GM21360 (cell line): ENCODE measurements at regions not wholly inside any gene's neighbourhood (a gene's known extent, or its start where the extent isn't known, plus 50 kb on each side); places are given as distances from the start of the nearest gene placed in this dataset.

Source experiments
- ATAC-seq: cut with Tn5 transposase; IDR thresholded peaks from one replicate; pipeline ENCODE4 v1.9.1; 2021; ENCODE audit warnings: mild to moderate bottlenecking, moderate library complexity; ENCODE audit not compliant: unreplicated experiment

DNA sequence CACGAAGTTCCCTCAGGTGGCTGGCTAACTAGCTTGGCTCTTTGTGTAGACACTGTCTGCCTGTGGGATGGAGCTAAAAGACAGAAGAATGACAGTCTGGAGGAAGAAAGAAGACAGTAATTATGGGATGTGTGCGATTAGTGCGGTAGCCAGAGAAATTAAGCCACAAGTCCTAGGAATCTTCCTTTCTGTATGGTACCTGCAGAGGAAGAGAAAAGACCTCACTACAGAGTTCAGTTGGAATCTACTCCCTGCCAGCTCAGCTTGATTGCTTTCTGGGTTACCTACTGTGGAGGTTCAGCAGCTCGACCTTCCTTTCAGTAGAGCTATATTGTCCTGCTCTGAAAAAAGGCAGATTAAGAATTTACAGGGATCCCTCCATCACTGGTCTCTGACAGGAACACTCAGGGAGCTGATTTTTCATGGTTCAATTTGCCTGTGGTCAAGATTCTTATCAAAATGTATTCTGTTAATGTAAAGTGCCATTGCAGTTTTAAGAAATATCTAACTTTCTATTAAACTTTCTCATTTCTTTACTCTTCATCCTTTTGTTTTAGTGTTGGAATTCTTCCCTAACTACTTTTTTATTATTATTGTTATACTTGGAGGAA is 187.2 kb downstream of the CENPW start:
- ATAC-seq, result no peak

DNA sequence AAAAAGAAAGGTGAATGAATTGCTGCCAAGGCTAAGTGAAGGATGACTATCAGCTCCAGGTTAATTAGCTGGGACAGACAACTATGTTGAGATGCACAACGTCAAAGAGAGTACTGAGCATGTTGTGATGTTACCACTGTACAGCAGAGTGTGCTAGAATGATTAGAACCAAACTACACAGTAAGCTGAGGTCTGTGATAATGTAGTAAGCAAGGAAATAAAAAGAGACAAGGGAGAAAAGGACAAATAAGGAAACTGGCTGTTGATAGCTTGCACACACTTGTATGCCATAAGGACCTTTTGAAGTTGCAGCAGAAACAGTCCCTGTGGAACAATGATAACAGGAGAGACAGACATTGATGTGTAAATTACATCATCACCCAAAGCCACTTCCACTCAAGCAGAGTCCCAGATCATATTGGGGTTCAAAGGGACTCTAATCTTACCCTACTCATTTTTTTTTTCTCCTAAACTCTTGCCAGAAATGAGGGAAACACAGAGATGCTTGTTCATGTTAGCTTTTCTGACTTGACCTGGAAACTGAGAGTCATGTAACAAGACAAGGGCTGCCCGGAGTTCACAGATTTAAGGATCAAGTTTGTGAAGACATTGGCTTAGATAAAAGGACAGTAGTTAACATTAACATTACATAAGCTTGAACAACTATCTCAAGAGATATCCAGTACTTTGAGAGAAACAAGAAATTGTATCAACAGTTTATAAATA is 189.9 kb downstream of the CENPW start:
- ATAC-seq, result no peak

DNA sequence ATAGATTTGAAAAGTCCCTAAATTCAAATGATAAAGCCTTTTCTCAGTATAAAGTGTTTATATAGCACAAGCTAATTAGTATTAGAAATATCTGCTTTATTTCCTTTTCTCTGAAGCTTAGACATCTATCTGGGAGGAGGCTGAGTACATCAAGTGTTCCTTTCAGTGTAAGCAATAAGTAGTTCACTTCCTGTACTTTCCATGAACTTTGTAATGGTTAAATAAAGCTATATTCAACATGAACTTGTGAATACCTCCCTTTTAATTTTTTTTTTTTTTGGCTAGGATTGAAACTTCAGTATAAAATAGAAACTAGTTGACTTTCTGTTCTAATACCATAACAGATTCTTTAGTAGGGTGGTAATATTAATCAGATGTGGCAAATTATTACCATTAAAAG is 190.9 kb downstream of the CENPW start:
- ATAC-seq, result no peak

DNA sequence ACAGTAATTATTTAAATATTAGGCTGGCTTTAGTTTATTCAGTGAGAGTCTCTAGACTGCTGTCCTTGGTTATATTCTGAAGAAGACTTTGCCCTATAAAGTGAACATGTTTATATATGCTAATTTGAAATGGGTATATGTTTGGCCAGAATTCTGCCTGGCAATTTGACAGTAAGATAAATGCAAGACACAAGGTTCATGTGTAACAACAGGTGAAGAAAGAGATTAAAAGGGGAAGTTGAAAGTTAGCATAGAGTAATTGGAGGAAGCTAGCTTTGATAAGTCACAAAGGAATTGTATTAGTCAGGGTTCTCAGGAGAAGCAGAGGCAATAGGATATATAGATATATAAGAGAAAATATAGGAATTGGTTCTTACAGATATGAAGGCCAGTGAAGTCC is 191.4 kb downstream of the CENPW start:
- no peak for ATAC-seq

DNA sequence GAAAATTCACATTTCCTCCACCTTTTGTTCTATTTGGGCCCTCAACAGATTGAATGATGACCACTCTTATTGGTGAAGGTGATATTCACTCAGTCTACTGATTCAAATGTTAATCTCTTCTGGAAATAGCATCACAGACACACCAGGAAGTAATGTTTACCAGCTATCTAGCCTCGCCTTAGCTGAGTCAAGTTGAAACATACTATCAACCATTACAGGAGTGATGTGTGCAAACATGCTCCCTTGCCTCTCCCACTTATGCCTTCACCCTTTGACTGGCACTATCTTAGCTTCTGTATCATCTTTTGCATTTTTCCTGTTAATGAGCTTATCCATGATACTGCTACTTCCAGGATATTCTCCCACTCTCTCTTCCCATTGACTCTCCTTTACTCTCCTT is 191.9 kb downstream of the CENPW start:
- peak; percentile 67 for ATAC-seq

DNA sequence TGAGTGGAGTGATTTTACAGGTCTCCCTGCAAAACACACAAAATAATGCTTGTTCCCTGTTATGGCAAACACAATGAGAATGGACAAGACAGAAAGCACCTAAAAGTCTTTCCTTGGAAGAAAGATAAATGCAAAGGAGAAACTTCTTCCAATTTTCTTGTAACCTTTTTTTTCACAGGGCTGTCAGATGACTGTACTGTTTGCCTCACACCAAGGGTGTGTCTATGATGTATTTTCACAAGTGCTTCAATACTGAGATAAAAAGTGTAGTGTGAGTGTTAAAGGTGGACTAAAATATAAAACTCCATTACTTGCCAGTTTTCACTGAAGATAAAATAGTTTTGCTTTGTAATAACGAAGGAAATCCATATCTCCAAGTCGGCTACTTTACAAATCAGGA is 194.5 kb downstream of the CENPW start:
- no peak for ATAC-seq

DNA sequence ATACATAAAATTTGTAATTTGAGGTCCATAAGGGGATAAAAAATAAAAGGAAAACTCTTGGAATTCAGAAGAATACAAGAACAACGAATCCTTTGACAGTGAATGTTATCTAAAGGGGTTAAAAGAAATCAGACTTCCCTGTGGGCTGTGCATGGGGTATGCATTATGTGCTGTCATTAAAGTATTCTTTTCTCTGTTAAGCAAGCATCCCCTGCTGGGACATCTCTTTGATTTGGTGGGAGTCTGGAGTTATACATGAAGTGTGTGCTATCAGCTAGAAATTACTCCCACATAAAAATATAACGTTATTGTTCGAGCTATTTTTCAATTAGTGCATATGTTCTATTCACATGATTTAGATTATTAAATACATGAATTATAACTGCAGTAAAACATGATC is 195.2 kb downstream of the CENPW start:
- no peak for ATAC-seq

DNA sequence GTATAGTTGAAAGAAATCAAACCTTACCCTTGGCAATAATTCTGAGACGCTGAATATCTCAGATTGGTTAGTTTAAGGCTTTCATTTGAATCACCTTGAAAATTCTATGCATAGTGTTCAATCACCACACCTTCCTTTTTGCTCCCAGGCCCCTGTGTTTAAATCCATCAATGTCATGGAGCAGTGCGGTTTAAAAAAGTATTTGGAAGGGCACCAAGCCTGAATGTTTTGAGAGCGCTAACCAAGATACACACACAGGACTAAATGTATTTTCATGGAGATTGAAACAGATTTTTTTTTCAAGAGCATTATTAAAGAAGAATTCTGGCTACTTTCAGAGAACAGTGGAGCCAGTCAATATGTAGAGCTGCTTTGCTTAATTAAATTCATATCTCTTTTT is 195.7 kb downstream of the CENPW start:
- ATAC-seq, result no peak

DNA sequence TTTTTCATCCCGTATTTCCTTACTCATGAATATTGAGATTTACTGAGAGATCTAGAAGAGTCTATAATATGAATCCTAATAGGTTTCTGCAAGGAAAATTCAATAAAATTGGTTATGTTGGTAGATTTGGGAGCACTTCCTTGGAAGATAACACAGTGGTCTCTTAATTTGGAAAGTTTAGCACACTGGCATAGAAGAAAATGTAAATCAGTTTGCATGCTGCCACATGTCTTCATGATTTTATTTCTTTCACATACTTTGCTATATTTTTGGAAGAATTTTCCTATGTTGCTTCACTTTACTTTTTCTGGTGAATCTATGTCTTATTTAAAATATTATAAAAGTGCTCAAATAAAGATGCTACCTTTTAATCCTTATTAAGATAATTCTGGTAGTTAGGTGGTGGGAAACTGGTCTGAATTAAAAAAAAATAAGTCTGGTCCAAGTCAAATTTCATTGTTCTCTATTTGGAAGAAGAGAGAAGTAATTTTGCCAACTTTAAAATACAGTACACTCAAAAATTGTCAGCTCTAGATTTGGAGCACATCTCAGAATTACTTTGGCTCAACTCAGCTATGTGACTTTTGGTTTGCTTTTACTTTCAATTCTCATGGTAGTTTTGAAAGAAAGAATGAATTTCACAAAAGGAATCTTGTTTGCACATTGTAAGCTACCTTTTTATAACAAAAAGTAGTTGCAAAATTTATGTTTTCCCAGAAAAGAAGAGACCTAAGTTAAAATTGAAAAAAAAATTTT is 197.3 kb downstream of the CENPW start:
- no peak for ATAC-seq

DNA sequence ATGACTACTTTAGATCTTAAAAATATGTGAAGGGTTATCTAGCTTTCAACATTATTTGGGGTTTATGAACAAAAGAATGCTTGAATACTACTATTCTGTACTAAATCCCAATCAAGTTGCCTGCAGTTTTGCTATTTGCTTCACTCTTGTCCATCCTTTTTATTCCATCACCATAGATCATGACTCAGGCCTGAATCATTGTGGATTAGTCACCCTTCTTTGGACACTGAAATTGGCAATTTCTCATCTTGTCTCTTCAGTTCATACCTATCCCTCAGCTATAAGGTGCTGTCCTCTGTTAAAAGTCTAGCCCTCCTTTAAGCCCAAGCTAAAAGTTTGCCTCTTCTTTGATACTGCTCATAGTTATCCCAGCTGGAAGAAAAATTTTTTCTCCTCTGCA is 199.1 kb downstream of the CENPW start:
- no peak for ATAC-seq

DNA sequence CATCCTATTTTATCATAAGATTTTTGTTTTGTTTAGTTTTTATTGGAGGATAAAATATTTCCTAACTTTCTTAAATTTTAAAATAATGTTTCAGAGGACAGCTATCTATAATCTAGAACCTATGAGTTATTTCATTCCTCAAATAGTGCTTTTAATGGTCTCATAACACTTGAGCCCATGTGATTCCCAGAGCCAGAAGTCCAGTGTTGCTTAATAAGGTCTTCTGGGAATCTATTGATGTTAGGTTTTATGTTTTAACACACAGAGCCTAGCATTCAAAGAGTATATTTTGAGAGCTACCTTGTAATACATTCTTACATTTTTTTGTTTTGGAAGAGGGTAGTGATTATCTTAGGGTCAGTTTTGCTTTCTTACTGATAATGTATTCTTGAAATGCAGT is 200.2 kb downstream of the CENPW start:
- ATAC-seq, result no peak

DNA sequence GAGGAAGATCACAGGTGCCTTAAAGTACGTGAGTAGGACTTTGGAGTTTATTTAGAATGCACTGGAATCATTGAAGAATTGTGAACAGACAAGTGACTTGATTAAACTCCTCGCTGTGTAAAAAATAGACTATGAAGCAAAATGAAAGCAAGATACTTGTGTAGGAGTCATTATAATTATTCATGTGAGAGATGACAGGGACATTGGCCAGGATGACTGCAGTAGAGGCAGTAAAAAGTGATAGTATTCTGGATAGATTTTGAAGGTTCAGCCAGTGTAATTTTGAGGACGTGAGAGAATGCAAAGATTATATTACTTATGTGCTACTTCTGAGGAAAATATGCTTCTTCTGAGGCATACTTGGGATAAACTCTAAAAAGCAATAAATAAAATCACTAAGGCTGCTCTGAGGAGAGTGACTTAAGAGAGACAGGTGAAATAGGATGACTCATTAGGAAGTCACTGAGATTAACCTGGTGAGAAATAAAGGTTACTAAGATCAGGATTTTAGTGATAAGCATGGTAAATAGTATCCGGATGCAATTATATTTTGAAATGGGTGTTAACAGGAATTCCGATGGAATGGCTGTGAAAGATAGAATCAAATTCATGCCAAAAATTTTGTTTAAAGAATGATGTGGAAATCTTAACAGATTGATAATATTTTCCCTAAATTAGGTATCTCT is 202.0 kb downstream of the CENPW start:
- ATAC-seq, result no peak

DNA sequence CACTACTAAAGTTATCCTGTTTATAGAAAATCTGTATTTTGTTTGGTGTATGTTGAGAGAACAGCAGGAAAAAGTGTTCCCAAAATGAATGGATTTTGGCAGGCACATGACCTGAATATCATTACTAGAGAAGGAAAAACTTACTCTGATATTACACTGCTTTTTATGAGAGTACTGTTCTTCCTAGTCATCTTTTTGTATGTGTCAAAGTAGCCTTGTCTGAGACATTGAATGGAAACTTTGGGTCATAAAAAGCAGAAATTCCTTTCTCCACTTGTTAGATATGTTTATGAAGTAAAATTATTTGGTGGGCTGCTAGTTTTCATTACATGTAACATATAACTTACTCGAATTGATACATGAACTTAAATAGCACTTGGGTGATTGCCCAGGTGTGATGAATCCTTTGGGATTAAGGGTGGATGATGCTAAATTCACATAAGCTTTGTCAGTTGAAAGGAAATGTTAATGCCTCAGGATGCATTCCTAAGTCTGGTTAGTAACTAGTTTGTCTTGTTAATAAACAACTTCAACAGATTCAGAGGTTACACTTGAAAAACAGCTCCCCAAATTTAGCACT is 206.7 kb downstream of the CENPW start:
- no peak for ATAC-seq

DNA sequence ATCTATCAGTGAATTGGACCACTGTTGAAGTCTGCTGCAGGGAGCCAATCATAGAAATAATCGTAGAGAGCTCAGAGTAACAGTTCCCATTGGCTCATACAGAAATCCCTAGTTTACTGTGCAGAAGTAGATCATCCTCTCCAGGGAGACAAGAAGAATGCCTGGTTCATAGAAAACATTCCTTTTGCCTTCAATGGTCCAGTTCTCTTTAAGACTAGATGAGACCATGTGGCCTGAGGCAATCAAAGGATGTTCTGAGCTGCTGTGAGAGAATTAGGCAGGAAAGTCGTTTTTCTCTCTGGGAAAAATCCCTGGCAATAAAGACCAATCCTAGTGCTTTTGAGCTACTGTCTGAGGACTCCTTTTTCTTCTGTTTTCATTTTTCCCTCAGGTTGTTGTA is 208.4 kb downstream of the CENPW start:
- no peak for ATAC-seq

DNA sequence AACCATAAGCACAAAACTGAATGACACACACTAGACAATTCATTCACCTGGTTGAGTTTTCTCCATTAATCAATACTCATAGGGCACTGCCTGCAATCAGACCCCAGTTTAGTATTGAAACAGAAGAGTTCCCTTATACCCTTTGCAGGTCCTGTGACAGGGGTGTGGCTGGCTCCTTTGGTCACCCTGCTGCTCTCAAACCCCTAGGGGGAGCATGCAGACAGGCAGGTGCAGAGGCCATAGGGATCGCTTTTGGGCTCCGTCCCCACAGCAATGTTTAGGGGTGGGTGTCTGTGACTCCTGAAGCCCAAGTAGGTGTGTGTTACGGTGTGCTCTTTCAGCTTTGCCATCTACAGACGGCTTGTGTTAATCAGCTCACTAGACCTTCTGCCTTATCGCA is 210.4 kb downstream of the CENPW start:
- ATAC-seq, result no peak

DNA sequence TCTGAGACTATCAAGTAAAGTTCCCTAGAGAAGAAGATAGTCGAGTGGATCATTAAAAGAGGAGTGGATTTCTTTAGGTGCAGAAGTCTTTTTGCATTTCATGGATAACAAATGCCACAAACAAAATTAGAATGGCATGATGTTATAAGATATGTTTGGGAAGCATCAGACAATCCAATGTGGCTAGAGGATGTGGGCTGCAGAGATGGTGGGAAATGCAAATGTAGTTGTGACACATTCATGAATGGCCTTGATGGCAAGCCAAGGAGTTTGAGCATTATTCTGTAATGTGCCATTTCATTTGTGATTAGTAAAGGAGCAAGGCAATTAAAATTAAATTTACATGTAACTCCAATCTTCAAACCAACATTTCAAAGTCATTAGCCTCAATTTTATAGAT is 211.9 kb downstream of the CENPW start:
- no peak for ATAC-seq

DNA sequence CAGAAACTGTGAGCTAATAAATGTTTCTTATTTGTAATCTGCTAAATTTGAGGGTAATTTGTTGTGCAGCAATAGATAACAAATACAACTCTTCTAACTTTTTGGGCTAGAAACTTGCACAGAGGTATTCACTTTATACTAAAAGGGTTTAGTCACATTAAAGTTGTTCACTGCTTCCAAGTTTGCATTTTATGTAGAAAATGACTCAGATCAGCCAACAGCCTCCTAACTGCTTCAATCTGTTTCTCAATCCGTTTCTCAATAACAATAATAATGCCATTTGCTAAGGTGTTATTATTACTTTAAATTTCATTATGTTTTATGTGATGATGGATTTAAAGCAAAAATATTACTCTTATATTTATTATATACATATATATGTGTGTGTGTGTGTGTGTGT is 213.9 kb downstream of the CENPW start:
- no peak for ATAC-seq

DNA sequence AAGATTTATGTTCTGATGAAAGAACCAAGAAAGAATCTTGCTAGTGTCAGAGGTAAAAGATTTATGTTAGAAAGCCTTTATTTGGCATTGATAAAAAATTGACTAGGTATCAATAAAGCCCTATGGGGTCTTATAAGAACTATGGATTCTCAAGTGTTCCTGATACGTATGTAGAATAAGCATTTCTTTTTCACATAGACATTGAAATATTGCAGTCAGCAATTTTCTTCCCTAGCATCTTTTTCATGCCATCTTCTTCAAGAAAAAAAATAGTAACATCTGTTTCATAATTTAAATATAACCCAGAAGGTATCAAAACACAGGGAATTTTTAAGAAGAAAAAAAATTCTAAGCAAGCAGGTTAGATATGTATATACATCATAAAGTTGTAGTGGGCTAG is 230.6 kb downstream of the CENPW start:
- no peak for ATAC-seq

DNA sequence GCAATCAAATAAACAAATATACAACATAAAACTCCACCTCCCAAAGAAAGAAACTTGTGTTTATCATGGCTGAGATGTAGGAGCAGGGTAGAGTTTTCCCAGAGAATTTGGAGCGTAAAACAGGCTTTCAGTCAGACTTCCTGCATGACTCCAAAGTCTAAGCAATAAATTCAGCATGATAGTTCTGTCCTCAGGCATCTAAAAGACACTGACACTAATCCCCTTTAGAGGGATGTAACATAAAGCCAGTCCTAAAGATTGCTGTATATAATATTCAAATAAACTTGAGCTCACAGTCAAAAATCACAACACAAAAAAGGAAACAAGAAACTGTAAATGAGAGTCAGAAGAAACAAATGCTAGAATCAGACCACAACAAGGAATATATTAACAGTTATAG is 234.4 kb downstream of the CENPW start:
- ATAC-seq, result no peak

DNA sequence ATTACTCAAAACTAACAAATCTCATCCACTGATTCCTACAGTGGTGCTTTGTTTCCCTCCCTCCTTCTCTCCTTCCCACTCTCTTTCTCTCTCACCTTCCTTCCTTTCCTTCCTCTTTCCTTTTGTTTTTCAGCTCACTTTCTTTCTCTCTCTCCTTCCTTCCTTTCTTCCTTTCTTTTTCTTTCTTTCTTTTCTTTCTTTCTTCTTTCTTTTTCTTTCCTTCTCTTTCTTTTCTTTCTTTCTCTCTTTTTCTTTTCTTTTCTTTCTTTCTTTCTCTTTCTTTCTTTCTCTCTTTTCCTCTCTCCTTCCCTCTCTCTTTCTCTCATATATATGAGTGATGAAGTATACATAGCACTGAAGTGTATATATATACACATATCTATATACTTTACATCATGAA is 241.4 kb downstream of the CENPW start:
- no peak for ATAC-seq

DNA sequence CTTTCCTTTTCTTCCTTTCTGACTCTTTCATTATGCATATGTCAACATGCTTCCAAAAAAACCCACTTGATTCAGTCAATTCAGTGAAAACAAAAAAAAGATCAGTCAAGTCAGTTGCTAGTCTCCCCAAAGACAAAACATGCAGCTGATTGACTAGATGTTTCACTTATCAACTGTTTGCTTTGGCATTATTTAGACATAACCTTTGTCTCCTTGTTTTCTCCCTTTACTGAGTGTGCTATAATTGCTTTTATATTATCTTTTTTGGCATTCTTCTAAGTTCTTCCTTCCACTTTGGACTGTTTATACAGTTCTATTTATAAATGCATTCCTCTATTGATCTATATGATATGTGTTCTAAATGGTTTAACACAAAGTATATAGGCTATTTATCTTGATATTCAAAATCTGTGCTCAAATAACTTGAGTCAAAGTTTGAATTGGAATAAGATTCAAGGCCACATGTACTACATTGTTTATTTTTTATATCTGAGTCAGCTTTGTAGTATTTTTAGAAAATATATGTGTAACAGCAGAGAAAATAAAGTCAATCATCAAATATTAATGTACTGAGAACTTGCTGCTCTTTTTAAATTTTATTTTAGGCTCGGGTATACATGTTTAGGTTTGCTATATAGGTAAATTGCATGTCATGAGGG is 260.5 kb downstream of the CENPW start:
- ATAC-seq, result no peak
